NT2/D1 (cell line): ENCODE measurements at regions not wholly inside any gene's neighbourhood (a gene's known extent, or its start where the extent isn't known, plus 50 kb on each side); places are given as distances from the start of the nearest gene placed in this dataset.

Experiments
- SUZ12 ChIP-seq: IDR thresholded peaks from 2 replicates; pipeline ENCODE4 v1.6.1; 2011; ENCODE audit not compliant: insufficient read length, insufficient read depth; ENCODE audit errors: extremely low read depth
- YY1 ChIP-seq: IDR thresholded peaks from 2 replicates; pipeline ENCODE4 v1.6.1; 2011; ENCODE audit not compliant: insufficient read length, insufficient read depth
- ZNF274 ChIP-seq: IDR thresholded peaks from 2 replicates; pipeline ENCODE4 v1.6.1; 2011; ENCODE audit warnings: mild to moderate bottlenecking, low read depth, low read length

GRCh38 chr2:105183555-105184323 lies 57.8 kb upstream of the GPR45 start:
- no peak for TF ChIP-seq YY1
- TF ChIP-seq ZNF274 = no peak
- TF ChIP-seq SUZ12 = no peak
